NCI-H460 (cell line): ENCODE measurements at regions not wholly inside any gene's neighbourhood (a gene's known extent, or its start where the extent isn't known, plus 50 kb on each side); places are given as distances from the start of the nearest gene placed in this dataset.
"Not testable (repeated sequence)": the region's sequence is repeated elsewhere in the genome, so short reads cannot be mapped to it uniquely, and the experiment has no call there.

Experiments used
- DNase-seq: peaks from one replicate; pipeline ENCODE4 v3.0.0-alpha.2; 2016; ENCODE audit warnings: low read depth; ENCODE audit errors: extremely low read depth

GRCh38 chr5:114957384-114957783 lies 212.3 kb downstream of the TRIM36 start:
- no peak for DNase-seq

GRCh38 chr5:114953565-114953964 lies 216.1 kb downstream of the TRIM36 start:
- DNase-seq, result no peak

- DNase-seq, result no peak
These were observed 216.8 kb downstream of the TRIM36 start for GRCh38 chr5:114952876-114953275.

GRCh38 chr5:114949756-114950155 lies 220.0 kb downstream of the TRIM36 start:
- no peak for DNase-seq

GRCh38 chr5:114948986-114949621 lies 220.6 kb downstream of the TRIM36 start:
- DNase-seq, result no peak

- DNase-seq, result no peak
These were observed 221.3 kb downstream of the TRIM36 start for GRCh38 chr5:114948363-114948762.

GRCh38 chr5:114940709-114941108 lies 229.0 kb downstream of the TRIM36 start:
- no peak for DNase-seq

GRCh38 chr5:114935490-114935889 lies 234.2 kb downstream of the TRIM36 start:
- DNase-seq, result no peak

- DNase-seq, result no peak
These were observed 240.9 kb downstream of the TRIM36 start for GRCh38 chr5:114928644-114929462.

GRCh38 chr5:114924769-114925168 lies 244.9 kb downstream of the TRIM36 start:
- no peak for DNase-seq

- no peak for DNase-seq
These were observed 257.4 kb downstream of the TRIM36 start for GRCh38 chr5:114912189-114912920.

- no peak for DNase-seq
These were observed 259.0 kb downstream of the TRIM36 start for GRCh38 chr5:114910727-114911126.

GRCh38 chr5:114909424-114909823 lies 260.3 kb downstream of the TRIM36 start:
- no peak for DNase-seq

GRCh38 chr5:114903767-114904166 lies 265.9 kb downstream of the TRIM36 start:
- no peak for DNase-seq

- DNase-seq, result no peak
These were observed 271.1 kb downstream of the TRIM36 start for GRCh38 chr5:114898602-114899001.

- no peak for DNase-seq
These were observed 286.0 kb downstream of the TRIM36 start for GRCh38 chr5:114883675-114884074.

- no peak for DNase-seq
These were observed 310.3 kb downstream of the TRIM36 start for GRCh38 chr5:114859438-114859735.

GRCh38 chr5:114858665-114859437 lies 310.9 kb downstream of the TRIM36 start:
- DNase-seq, result no peak

- no peak for DNase-seq
These were observed 311.7 kb downstream of the TRIM36 start for GRCh38 chr5:114857941-114858551.

GRCh38 chr5:114844711-114845110 lies 325.0 kb downstream of the TRIM36 start:
- DNase-seq, result not testable (repeated sequence)

- no peak for DNase-seq
These were observed 330.3 kb downstream of the TRIM36 start for GRCh38 chr5:114839360-114839759.
